Naive thymus-derived CD8-positive, alpha-beta T cell (primary cell): ENCODE measurements at regions not wholly inside any gene's neighbourhood (a gene's known extent, or its start where the extent isn't known, plus 50 kb on each side); places are given as distances from the start of the nearest gene placed in this dataset.

Experiments
- ATAC-seq, 2 donors: fragments of 150-1000 bp; cut with Tn5 transposase in 1 of 2; sonication (Bioruptor Pico), chemical (Tn5 transposase) in 1 of 2; 1 replicate in 1 of 2; 2 replicates in 1 of 2; pipeline ENCODE4 v1.10.0; 2021; ENCODE audit warnings: mild to moderate bottlenecking in 2 of 2, moderate library complexity in 2 of 2
- POLR2A ChIA-PET: fragments of 350-600 bp; sonication (Branson Sonifier 250); formaldehyde crosslinking; loops from one replicate; lab custom pipeline; 2021; ENCODE audit warnings: antibody characterized with exemption; lab: Charles Lee
- DNase-seq, 10 donors: peaks; one replicate each; pipeline versions ENCODE4 v3.0.0 to v3.0.0-alpha.2; 2020 to 2022
- H3K27ac Mint-ChIP-seq, 10 donors: one replicate each; pipeline ENCODE4 v1.8.0; 2020 to 2022; ENCODE audit warnings: mild to moderate bottlenecking in 10 of 10, mixed read lengths in 10 of 10, moderate library complexity in 4 of 10, inconsistent platforms in 1 of 10
- H3K27me3 Mint-ChIP-seq, 5 donors: one replicate each; pipeline ENCODE4 v1.8.0; 2021 to 2022; ENCODE audit warnings: mixed read lengths in 5 of 5
- H3K36me3 Mint-ChIP-seq, 3 donors: one replicate each; pipeline ENCODE4 v1.8.0; 2020 to 2022; ENCODE audit warnings: mixed read lengths in 3 of 3, mild to moderate bottlenecking in 2 of 3, inconsistent platforms in 1 of 3
- H3K4me1 Mint-ChIP-seq, 4 donors: one replicate each; pipeline ENCODE4 v1.8.0; 2021 to 2022; ENCODE audit warnings: mixed read lengths in 4 of 4
- H3K4me3 Mint-ChIP-seq, 10 donors: one replicate each; pipeline ENCODE4 v1.8.0; 2020 to 2022; ENCODE audit warnings: mild to moderate bottlenecking in 10 of 10, mixed read lengths in 10 of 10, moderate library complexity in 6 of 10, inconsistent platforms in 1 of 10
- H3K9me3 Mint-ChIP-seq, 9 donors: one replicate each; pipeline ENCODE4 v1.8.0; 2020 to 2022; ENCODE audit warnings: mixed read lengths in 9 of 9, mild to moderate bottlenecking in 3 of 9, inconsistent platforms in 1 of 9, moderate library complexity in 1 of 9

GRCh38 chr9:11025775-11026174, 413.0 kb upstream of the PTPRD start:
- H3K9me3 Mint-ChIP-seq = peaks cover 2 to 23% (median 11%) of the 10 kb centered on the region in 9 donors
- no peak overlapping the region for H3K4me3 Mint-ChIP-seq
- POLR2A ChIA-PET = no interaction called here
- DNase-seq (no peak), ATAC-seq (no peak)
- H3K4me1 Mint-ChIP-seq = no peaks in the 10 kb centered on the region
- peaks cover 0 to 1% (median 0%) of the 10 kb centered on the region in 5 donors for H3K27me3 Mint-ChIP-seq
- H3K27ac Mint-ChIP-seq = no peak overlapping the region
- H3K36me3 Mint-ChIP-seq = peaks cover 0 to 5% (median 0%) of the 10 kb centered on the region in 3 donors

- DNase-seq = no peak
- Mint-ChIP-seq H3K27me3 (peaks cover 0 to 3% (median 0%) of the 10 kb centered on the region in 5 donors), H3K4me1 (no peaks in the 10 kb centered on the region), H3K9me3 (peaks cover 7 to 53% (median 32%) of the 10 kb centered on the region in 9 donors), H3K4me3 (no peak overlapping the region), H3K27ac (no peak overlapping the region), H3K36me3 (peaks cover 0 to 16% (median 0%) of the 10 kb centered on the region in 3 donors)
- POLR2A ChIA-PET = no interaction called here
- no peak for ATAC-seq
Observed at GRCh38 chr9:11038366-11038765, 425.6 kb upstream of the PTPRD start.

- peaks cover 0 to 3% (median 0%) of the 10 kb centered on the region in 5 donors for H3K27me3 Mint-ChIP-seq
- H3K4me1 Mint-ChIP-seq = no peaks in the 10 kb centered on the region
- H3K27ac Mint-ChIP-seq = no peak overlapping the region
- POLR2A ChIA-PET = no interaction called here
- ATAC-seq = no peak
- no peak overlapping the region for H3K4me3 Mint-ChIP-seq
- DNase-seq = no peak
- H3K9me3 Mint-ChIP-seq = peaks cover 7 to 53% (median 32%) of the 10 kb centered on the region in 9 donors
- H3K36me3 Mint-ChIP-seq = peaks cover 0 to 16% (median 0%) of the 10 kb centered on the region in 3 donors
Observed at GRCh38 chr9:11039006-11039405, 426.2 kb upstream of the PTPRD start.

- ATAC-seq (no peak), DNase-seq (no peak)
- Mint-ChIP-seq H3K27ac (no peak overlapping the region), H3K4me1 (no peaks in the 10 kb centered on the region), H3K9me3 (peaks cover 0 to 42% (median 15%) of the 10 kb centered on the region in 9 donors), H3K4me3 (no peak overlapping the region), H3K36me3 (peaks cover 0 to 7% (median 2%) of the 10 kb centered on the region in 3 donors), H3K27me3 (no peaks in the 10 kb centered on the region)
- POLR2A ChIA-PET = no interaction called here
Observed at GRCh38 chr9:11045589-11045988, 432.8 kb upstream of the PTPRD start.

- H3K27ac Mint-ChIP-seq = no peak overlapping the region
- no peak for ATAC-seq
Observed at GRCh38 chr9:11063263-11063662, 450.5 kb upstream of the PTPRD start.

GRCh38 chr9:11064909-11065308, 452.1 kb upstream of the PTPRD start:
- no peaks in the 10 kb centered on the region for H3K4me1 Mint-ChIP-seq

More at GRCh38 chr9:11063263-11063662, 450.5 kb upstream of the PTPRD start:
- peaks cover 0 to 35% (median 13%) of the 10 kb centered on the region in 9 donors for H3K9me3 Mint-ChIP-seq
- no peak overlapping the region for H3K4me3 Mint-ChIP-seq
- DNase-seq = no peak
- H3K36me3 Mint-ChIP-seq = no peaks in the 10 kb centered on the region
- H3K4me1 Mint-ChIP-seq = no peaks in the 10 kb centered on the region
- POLR2A ChIA-PET = no interaction called here
- H3K27me3 Mint-ChIP-seq = no peaks in the 10 kb centered on the region

GRCh38 chr9:11072176-11072575, 459.4 kb upstream of the PTPRD start:
- no peaks in the 10 kb centered on the region for H3K36me3 Mint-ChIP-seq
- H3K9me3 Mint-ChIP-seq = peaks cover 2 to 35% (median 9%) of the 10 kb centered on the region in 9 donors
- ATAC-seq = no peak
- no peak for DNase-seq
- H3K27ac Mint-ChIP-seq = no peak overlapping the region
- H3K4me1 Mint-ChIP-seq = no peaks in the 10 kb centered on the region
- H3K4me3 Mint-ChIP-seq = no peak overlapping the region
- no peaks in the 10 kb centered on the region for H3K27me3 Mint-ChIP-seq
- POLR2A ChIA-PET = no interaction called here

More at GRCh38 chr9:11064909-11065308, 452.1 kb upstream of the PTPRD start:
- ATAC-seq (no peak), DNase-seq (no peak)
- Mint-ChIP-seq H3K27me3 (no peaks in the 10 kb centered on the region), H3K9me3 (peaks cover 0 to 30% (median 14%) of the 10 kb centered on the region in 9 donors), H3K36me3 (no peaks in the 10 kb centered on the region), H3K4me3 (no peak overlapping the region), H3K27ac (no peak overlapping the region)
- POLR2A ChIA-PET = no interaction called here

GRCh38 chr9:11086561-11086960, 473.8 kb upstream of the PTPRD start:
- Mint-ChIP-seq H3K4me1 (no peaks in the 10 kb centered on the region), H3K27me3 (no peaks in the 10 kb centered on the region), H3K36me3 (no peaks in the 10 kb centered on the region), H3K9me3 (peaks cover 4 to 33% (median 9%) of the 10 kb centered on the region in 9 donors), H3K27ac (no peak overlapping the region), H3K4me3 (no peak overlapping the region)
- ATAC-seq (no peak), DNase-seq (no peak)
- POLR2A ChIA-PET = no interaction called here

GRCh38 chr9:11088821-11089374, 476.1 kb upstream of the PTPRD start:
- no peak overlapping the region for H3K4me3 Mint-ChIP-seq
- POLR2A ChIA-PET = no interaction called here

GRCh38 chr9:11092974-11093373, 480.2 kb upstream of the PTPRD start:
- no peak overlapping the region for H3K27ac Mint-ChIP-seq
- H3K27me3 Mint-ChIP-seq = no peaks in the 10 kb centered on the region
- DNase-seq (no peak), ATAC-seq (no peak)
- H3K36me3 Mint-ChIP-seq = no peaks in the 10 kb centered on the region
- peaks cover 1 to 31% (median 10%) of the 10 kb centered on the region in 9 donors for H3K9me3 Mint-ChIP-seq
- H3K4me3 Mint-ChIP-seq = no peak overlapping the region
- POLR2A ChIA-PET = no interaction called here
- H3K4me1 Mint-ChIP-seq = no peaks in the 10 kb centered on the region

More at GRCh38 chr9:11088821-11089374, 476.1 kb upstream of the PTPRD start:
- Mint-ChIP-seq H3K4me1 (no peaks in the 10 kb centered on the region), H3K27me3 (no peaks in the 10 kb centered on the region), H3K9me3 (peaks cover 1 to 37% (median 10%) of the 10 kb centered on the region in 9 donors), H3K27ac (no peak overlapping the region), H3K36me3 (no peaks in the 10 kb centered on the region)
- DNase-seq (no peak), ATAC-seq (no peak)

GRCh38 chr9:11097020-11097419, 484.2 kb upstream of the PTPRD start:
- Mint-ChIP-seq H3K9me3 (peaks cover under 1 to 49% (median 16%) of the 10 kb centered on the region in 9 donors), H3K4me3 (no peak overlapping the region), H3K4me1 (no peaks in the 10 kb centered on the region), H3K36me3 (no peaks in the 10 kb centered on the region), H3K27me3 (no peaks in the 10 kb centered on the region), H3K27ac (no peak overlapping the region)
- DNase-seq = no peak
- POLR2A ChIA-PET = no interaction called here
- no peak for ATAC-seq

- no peak overlapping the region for H3K27ac Mint-ChIP-seq
- no peak for DNase-seq
- H3K4me1 Mint-ChIP-seq = no peaks in the 10 kb centered on the region
- no peak overlapping the region for H3K4me3 Mint-ChIP-seq
- no peaks in the 10 kb centered on the region for H3K36me3 Mint-ChIP-seq
- H3K9me3 Mint-ChIP-seq = peaks cover 2 to 47% (median 17%) of the 10 kb centered on the region in 9 donors
- no peaks in the 10 kb centered on the region for H3K27me3 Mint-ChIP-seq
- POLR2A ChIA-PET = no interaction called here
- no peak for ATAC-seq
Observed at GRCh38 chr9:11103525-11103924, 490.7 kb upstream of the PTPRD start.

- Mint-ChIP-seq H3K27ac (no peak overlapping the region), H3K27me3 (no peaks in the 10 kb centered on the region), H3K9me3 (peaks cover 3 to 77% (median 17%) of the 10 kb centered on the region in 9 donors), H3K4me3 (no peak overlapping the region), H3K4me1 (no peaks in the 10 kb centered on the region), H3K36me3 (peaks cover 0 to 14% (median 0%) of the 10 kb centered on the region in 3 donors)
- DNase-seq (no peak), ATAC-seq (no peak)
- POLR2A ChIA-PET = no interaction called here
Observed at GRCh38 chr9:11107196-11107595, 494.4 kb upstream of the PTPRD start.

GRCh38 chr9:11128156-11128555, 515.4 kb upstream of the PTPRD start:
- peaks cover 0 to 3% (median 0%) of the 10 kb centered on the region in 3 donors for H3K36me3 Mint-ChIP-seq
- H3K27ac Mint-ChIP-seq = no peak overlapping the region
- peaks cover 0 to 39% (median 18%) of the 10 kb centered on the region in 9 donors for H3K9me3 Mint-ChIP-seq
- POLR2A ChIA-PET = no interaction called here
- no peaks in the 10 kb centered on the region for H3K4me1 Mint-ChIP-seq
- H3K4me3 Mint-ChIP-seq = no peak overlapping the region
- ATAC-seq (no peak), DNase-seq (no peak)
- no peaks in the 10 kb centered on the region for H3K27me3 Mint-ChIP-seq
